ENCODE measurements at regions not wholly inside any gene's neighbourhood (a gene's known extent, or its start where the extent isn't known, plus 50 kb on each side); places are given as distances from the start of the nearest gene placed in this dataset.

DNA sequence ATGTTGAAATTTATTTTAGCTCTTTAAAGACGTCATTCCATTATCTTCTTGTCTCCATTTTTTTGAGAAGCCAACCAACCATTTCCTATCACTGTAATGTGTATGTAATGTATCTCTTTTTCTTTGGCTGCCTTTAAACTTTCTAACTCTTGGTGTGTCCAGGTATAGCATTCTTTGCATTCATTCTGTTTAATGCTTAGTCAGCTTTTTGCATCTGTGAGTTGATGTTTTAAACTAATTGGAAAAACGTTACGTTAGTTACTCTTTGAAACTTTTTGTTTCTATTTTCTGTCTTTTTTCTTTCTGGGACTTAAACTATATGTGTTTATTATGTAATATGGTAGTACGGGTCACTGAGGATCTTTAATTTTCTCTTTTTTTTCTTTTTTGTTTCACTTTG is 77.4 kb upstream of the PPP1R9A start:
- TF ChIP-seq EZH2phosphoT487 (IDR thresholded peaks at IDR 0.05; ENCODE audit: borderline replicate concordance, low read depth, low read length) (no peak), CTCF (conservative IDR thresholded peaks at IDR 0.05; ENCODE audit: low read length) (no peak)
